HG02870 (cell line): ENCODE measurements at regions not wholly inside any gene's neighbourhood (a gene's known extent, or its start where the extent isn't known, plus 50 kb on each side); places are given as distances from the start of the nearest gene placed in this dataset.

Experiments used
- ATAC-seq: cut with Tn5 transposase; IDR thresholded peaks from one replicate; pipeline ENCODE4 v1.9.1; 2021; ENCODE audit warnings: mild to moderate bottlenecking, moderate library complexity; ENCODE audit not compliant: unreplicated experiment

- ATAC-seq, result no peak
Observed at GRCh38 chr7:21028186-21028585, 241.5 kb upstream of the SP8 start.

- no peak for ATAC-seq
Observed at GRCh38 chr7:21028599-21028998, 241.9 kb upstream of the SP8 start.

GRCh38 chr7:21029006-21029405, 242.3 kb upstream of the SP8 start:
- ATAC-seq, result no peak

- no peak for ATAC-seq
Observed at GRCh38 chr7:21030237-21030871, 243.7 kb upstream of the SP8 start.

- no peak for ATAC-seq
Observed at GRCh38 chr7:21041252-21041651, 254.6 kb upstream of the SP8 start.

GRCh38 chr7:21041666-21042065, 255.0 kb upstream of the SP8 start:
- no peak for ATAC-seq

GRCh38 chr7:21044384-21044783, 257.7 kb upstream of the SP8 start:
- ATAC-seq, result no peak

GRCh38 chr7:21044913-21045568, 258.4 kb upstream of the SP8 start:
- ATAC-seq, result no peak

GRCh38 chr7:21051865-21052264, 265.2 kb upstream of the SP8 start:
- ATAC-seq, result no peak

GRCh38 chr7:21054427-21055112, 267.9 kb upstream of the SP8 start:
- no peak for ATAC-seq

GRCh38 chr7:21059069-21059468, 272.4 kb upstream of the SP8 start:
- no peak for ATAC-seq

GRCh38 chr7:21063106-21063505, 276.4 kb upstream of the SP8 start:
- ATAC-seq, result no peak

- ATAC-seq, result no peak
Observed at GRCh38 chr7:21064698-21065648, 278.3 kb upstream of the SP8 start.

- no peak for ATAC-seq
Observed at GRCh38 chr7:21066221-21066620, 279.5 kb upstream of the SP8 start.

- no peak for ATAC-seq
Observed at GRCh38 chr7:21067216-21067615, 280.5 kb upstream of the SP8 start.

GRCh38 chr7:21070571-21071090, 283.9 kb upstream of the SP8 start:
- no peak for ATAC-seq

- no peak for ATAC-seq
Observed at GRCh38 chr7:21071561-21072501, 285.1 kb upstream of the SP8 start.

- no peak for ATAC-seq
Observed at GRCh38 chr7:21076054-21076453, 289.4 kb upstream of the SP8 start.

- ATAC-seq, result no peak
Observed at GRCh38 chr7:21076574-21076973, 289.9 kb upstream of the SP8 start.

- ATAC-seq, result no peak
Observed at GRCh38 chr7:21077602-21078001, 290.9 kb upstream of the SP8 start.
